CD4-positive, alpha-beta T cell (primary cell): ENCODE measurements at regions not wholly inside any gene's neighbourhood (a gene's known extent, or its start where the extent isn't known, plus 50 kb on each side); places are given as distances from the start of the nearest gene placed in this dataset.

Experiments
- ATAC-seq: fragments of 200-7000 bp; cut with Tn5 transposase; one replicate; pipeline ENCODE4 v1.10.0; 2022; ENCODE audit warnings: mild to moderate bottlenecking; ENCODE audit not compliant: poor library complexity
- CTCF ChIA-PET: fragments of 350-600 bp; sonication (Branson Sonifier 250); formaldehyde crosslinking; loops from one replicate; lab custom pipeline; 2021; ENCODE audit warnings: antibody characterized with exemption, inconsistent platforms; lab: Charles Lee
- POLR2A ChIA-PET: fragments of 350-600 bp; sonication (Branson Sonifier 250); formaldehyde crosslinking; loops from one replicate; lab custom pipeline; 2021; ENCODE audit warnings: antibody characterized with exemption, inconsistent platforms; lab: Charles Lee
- DNase-seq, 14 experiments: peaks; one replicate each; pipeline ENCODE4 v3.0.0-alpha.2; 2013 to 2020; ENCODE audit warnings: mixed read lengths in 2 of 14
- H3K27ac ChIP-seq, 2 donors: one replicate each; pipeline versions ENCODE4 v1.5.1 to v1.7.0; 2013; ENCODE audit warnings: low read length in 2 of 2, low read depth in 1 of 2, mild to moderate bottlenecking in 1 of 2
- H3K27me3 ChIP-seq, 2 experiments: 1 replicate in 1 of 2; 2 replicates in 1 of 2; pipeline versions ENCODE4 v1.6.1 to v1.7.0; 2013; ENCODE audit warnings: low read length in 2 of 2, control low read depth in 1 of 2, mild to moderate bottlenecking in 1 of 2, moderate library complexity in 1 of 2; ENCODE audit not compliant: insufficient read depth in 2 of 2, control insufficient read depth in 1 of 2
- H3K36me3 ChIP-seq: one replicate; pipeline ENCODE4 v1.6.1; 2013; ENCODE audit warnings: low read length, control low read depth; ENCODE audit not compliant: insufficient read depth
- H3K4me1 ChIP-seq: one replicate; pipeline ENCODE4 v1.6.1; 2013; ENCODE audit warnings: low read length, control low read depth; ENCODE audit not compliant: insufficient read depth
- H3K4me3 ChIP-seq: one replicate; pipeline ENCODE4 v1.5.1; 2013; ENCODE audit warnings: mild to moderate bottlenecking, low read length, moderate library complexity
- H3K9me3 ChIP-seq, 2 experiments: 1 replicate in 1 of 2; 2 replicates in 1 of 2; pipeline versions ENCODE4 v1.6.1 to v1.7.0; 2013; ENCODE audit warnings: low read length in 2 of 2, mild to moderate bottlenecking in 2 of 2, control low read depth in 1 of 2, moderate library complexity in 1 of 2; ENCODE audit not compliant: control insufficient read depth in 1 of 2, insufficient read depth in 1 of 2
- H3K27ac Mint-ChIP-seq: one replicate; pipeline ENCODE4 v1.8.0; 2020; ENCODE audit warnings: mixed read lengths
- H3K27me3 Mint-ChIP-seq: one replicate; pipeline ENCODE4 v1.8.0; 2021; ENCODE audit warnings: mixed read lengths
- H3K36me3 Mint-ChIP-seq: one replicate; pipeline ENCODE4 v1.8.0; 2021; ENCODE audit warnings: low read depth, mixed read lengths
- H3K4me1 Mint-ChIP-seq: one replicate; pipeline ENCODE4 v1.8.0; 2021; ENCODE audit warnings: low read depth, mixed read lengths
- H3K4me3 Mint-ChIP-seq: one replicate; pipeline ENCODE4 v1.8.0; 2020; ENCODE audit warnings: mild to moderate bottlenecking, mixed read lengths
- H3K9me3 Mint-ChIP-seq: one replicate; pipeline ENCODE4 v1.8.0; 2020; ENCODE audit warnings: mixed read lengths
- intact Hi-C, 2 experiments: fragments of 100-400 bp; cut with DNase I in 1 of 2; cut with micrococcal nuclease in 1 of 2; formaldehyde crosslinking; loops; one replicate each; pipeline versions ENCODE4 v1.15.1 to v1.9.0; 2023 to 2025; cut with DNase I, micrococcal nuclease
- TF ChIP-seq, protein P1 (sequence below): fragments of 200-600 bp; IDR thresholded peaks from one replicate; pipeline ENCODE4 v1.8.0; 2022; ENCODE audit warnings: antibody characterized with exemption, mild to moderate bottlenecking

DNA sequence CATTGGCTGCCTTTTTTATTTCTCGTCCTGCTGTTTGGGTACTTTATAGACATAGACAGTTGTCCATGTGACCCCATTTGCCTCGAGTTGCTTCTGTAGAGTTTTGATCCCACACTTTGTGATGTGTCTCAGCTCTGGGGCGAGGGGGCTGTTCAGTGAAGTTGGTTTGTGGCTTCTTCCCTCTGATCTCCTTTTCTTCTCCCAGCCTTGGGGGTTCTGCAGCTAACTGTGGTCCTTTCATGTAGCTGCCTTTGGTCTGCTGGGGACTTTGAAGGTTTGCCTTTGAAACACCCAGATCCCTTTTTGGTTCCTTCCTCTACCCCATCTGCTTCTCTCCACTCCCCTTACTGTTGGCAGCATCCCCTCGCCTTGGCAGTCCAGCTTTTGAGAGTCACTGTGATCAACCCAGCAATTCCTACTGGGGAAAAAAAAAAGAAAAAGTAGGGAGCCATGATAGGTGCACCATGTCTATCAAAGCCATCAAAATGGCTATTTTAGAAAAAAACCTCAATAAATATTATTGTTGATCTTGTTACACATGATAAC lies 728.8 kb upstream of the RBFOX1 start:
- CTCF ChIA-PET, result no interaction called here

DNA sequence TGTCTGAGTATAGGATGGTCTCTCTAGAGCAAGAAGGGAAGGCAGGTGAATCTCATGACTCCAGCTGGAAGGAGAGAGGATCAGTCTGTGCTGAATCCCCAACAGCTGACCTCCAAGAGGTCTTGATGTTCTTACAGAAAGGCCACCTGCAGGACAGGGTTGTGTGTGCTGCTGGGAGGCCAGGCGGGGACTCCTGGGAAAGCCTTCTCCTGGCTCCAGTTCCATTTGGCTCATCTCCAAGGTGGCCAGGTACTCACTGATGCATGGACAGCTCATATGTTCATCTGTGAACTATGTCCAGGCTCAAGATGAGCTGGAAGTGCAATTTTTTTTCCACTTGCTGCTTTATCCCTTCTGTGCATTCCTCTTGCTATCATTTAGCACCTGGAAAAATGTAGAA lies 730.2 kb upstream of the RBFOX1 start:
- Mint-ChIP-seq H3K27me3 (no peaks in the 10 kb centered on the region), H3K27ac (no peak overlapping the region), H3K36me3 (no peaks in the 10 kb centered on the region), H3K4me3 (no peak overlapping the region), H3K4me1 (no peaks in the 10 kb centered on the region), H3K9me3 (peaks cover 3% of the 10 kb centered on the region)
- H3K36me3 ChIP-seq, result no peaks in the 10 kb centered on the region
- ATAC-seq (no peak), DNase-seq (no peak)
- CTCF ChIA-PET, result no interaction called here
- H3K9me3 ChIP-seq, result peaks cover 0 to 8% of the 10 kb centered on the region in 2 experiments
- H3K27ac ChIP-seq, result no peak overlapping the region
- H3K4me1 ChIP-seq, result no peaks in the 10 kb centered on the region
- intact Hi-C loops, result no loop called here
- POLR2A ChIA-PET, result no interaction called here
- H3K27me3 ChIP-seq, result no peaks in the 10 kb centered on the region
- TF ChIP-seq, protein P1, sequence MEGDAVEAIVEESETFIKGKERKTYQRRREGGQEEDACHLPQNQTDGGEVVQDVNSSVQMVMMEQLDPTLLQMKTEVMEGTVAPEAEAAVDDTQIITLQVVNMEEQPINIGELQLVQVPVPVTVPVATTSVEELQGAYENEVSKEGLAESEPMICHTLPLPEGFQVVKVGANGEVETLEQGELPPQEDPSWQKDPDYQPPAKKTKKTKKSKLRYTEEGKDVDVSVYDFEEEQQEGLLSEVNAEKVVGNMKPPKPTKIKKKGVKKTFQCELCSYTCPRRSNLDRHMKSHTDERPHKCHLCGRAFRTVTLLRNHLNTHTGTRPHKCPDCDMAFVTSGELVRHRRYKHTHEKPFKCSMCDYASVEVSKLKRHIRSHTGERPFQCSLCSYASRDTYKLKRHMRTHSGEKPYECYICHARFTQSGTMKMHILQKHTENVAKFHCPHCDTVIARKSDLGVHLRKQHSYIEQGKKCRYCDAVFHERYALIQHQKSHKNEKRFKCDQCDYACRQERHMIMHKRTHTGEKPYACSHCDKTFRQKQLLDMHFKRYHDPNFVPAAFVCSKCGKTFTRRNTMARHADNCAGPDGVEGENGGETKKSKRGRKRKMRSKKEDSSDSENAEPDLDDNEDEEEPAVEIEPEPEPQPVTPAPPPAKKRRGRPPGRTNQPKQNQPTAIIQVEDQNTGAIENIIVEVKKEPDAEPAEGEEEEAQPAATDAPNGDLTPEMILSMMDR, result no peak
- no peak overlapping the region for H3K4me3 ChIP-seq

More for the DNA sequence above, 728.8 kb upstream of the RBFOX1 start:
- POLR2A ChIA-PET, result no interaction called here
- Histone ChIP-seq H3K36me3 (no peaks in the 10 kb centered on the region), H3K27ac (no peak overlapping the region), H3K9me3 (peaks cover 0 to 7% of the 10 kb centered on the region in 2 experiments), H3K27me3 (no peaks in the 10 kb centered on the region), H3K4me3 (no peak overlapping the region), H3K4me1 (no peaks in the 10 kb centered on the region)
- Mint-ChIP-seq H3K36me3 (no peaks in the 10 kb centered on the region), H3K27me3 (no peaks in the 10 kb centered on the region), H3K9me3 (peaks cover 3% of the 10 kb centered on the region), H3K4me1 (no peaks in the 10 kb centered on the region), H3K4me3 (no peak overlapping the region), H3K27ac (no peak overlapping the region)
- ATAC-seq (no peak), DNase-seq (no peak)
- intact Hi-C loops, result no loop called here
- TF ChIP-seq, protein P1, result no peak

DNA sequence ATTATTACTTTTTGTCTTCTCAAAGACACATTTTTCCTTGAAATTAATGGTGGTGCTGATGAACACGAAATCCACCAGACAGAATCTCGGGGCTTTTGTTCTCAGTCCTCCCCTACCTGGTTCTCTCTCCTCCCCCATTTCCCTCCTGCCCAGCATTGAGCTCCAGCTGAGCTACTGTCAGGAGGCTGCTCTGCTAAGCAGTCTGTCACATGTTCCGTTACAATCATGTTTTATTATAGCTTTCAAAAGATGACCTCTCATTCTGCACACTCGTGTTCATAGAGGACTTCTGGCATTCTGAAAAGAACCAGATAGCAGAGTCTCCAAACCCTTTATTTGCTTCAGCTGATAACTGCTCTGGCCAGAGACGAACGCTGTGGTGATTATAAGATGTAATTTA lies 732.5 kb upstream of the RBFOX1 start:
- CTCF ChIA-PET, result no interaction called here
- no peaks in the 10 kb centered on the region for H3K27me3 ChIP-seq
- H3K9me3 ChIP-seq, result peaks cover 0 to 5% of the 10 kb centered on the region in 2 experiments
- H3K36me3 ChIP-seq, result no peaks in the 10 kb centered on the region
- Mint-ChIP-seq H3K27me3 (no peaks in the 10 kb centered on the region), H3K4me1 (no peaks in the 10 kb centered on the region), H3K27ac (no peak overlapping the region), H3K9me3 (peaks cover 2% of the 10 kb centered on the region), H3K4me3 (no peak overlapping the region), H3K36me3 (no peaks in the 10 kb centered on the region)
- no peak for ATAC-seq
- no peak for DNase-seq
- intact Hi-C loops, result no loop called here
- H3K27ac ChIP-seq, result no peak overlapping the region
- H3K4me1 ChIP-seq, result no peaks in the 10 kb centered on the region
- TF ChIP-seq, protein P1, result no peak
- POLR2A ChIA-PET, result no interaction called here
- no peak overlapping the region for H3K4me3 ChIP-seq
